HAP-1 (cell line): ENCODE measurements at regions not wholly inside any gene's neighbourhood (a gene's known extent, or its start where the extent isn't known, plus 50 kb on each side); places are given as distances from the start of the nearest gene placed in this dataset.

ENCODE experiments used
- DNase-seq, 2 experiments: peaks; one replicate each; pipeline ENCODE4 v3.0.0-alpha.2; 2016 to 2020; ENCODE audit warnings: low spot score in 2 of 2
- H3K27me3 ChIP-seq: fragments of 250-450 bp; sonication (Bioruptor Pico); 2 replicates; pipeline ENCODE4 v1.5.1; 2020; ENCODE audit warnings: low read depth, mild to moderate bottlenecking, moderate library complexity
- H3K36me3 ChIP-seq: fragments of 250-450 bp; sonication (Bioruptor Pico); replicated peaks from 2 replicates; pipeline ENCODE4 v1.5.1; 2020; ENCODE audit warnings: mild to moderate bottlenecking
- H3K4me1 ChIP-seq: fragments of 250-450 bp; sonication (Bioruptor Pico); 2 replicates; pipeline ENCODE4 v1.5.1; 2020; ENCODE audit warnings: mild to moderate bottlenecking
- H3K4me3 ChIP-seq: fragments of 250-450 bp; sonication (Bioruptor Pico); 2 replicates; pipeline ENCODE4 v1.5.1; 2020; ENCODE audit warnings: mild to moderate bottlenecking, moderate library complexity
- H3K9me3 ChIP-seq: fragments of 250-450 bp; sonication (Bioruptor Pico); 2 replicates; pipeline ENCODE4 v1.5.1; 2020; ENCODE audit warnings: mild to moderate bottlenecking, moderate library complexity
- in situ Hi-C: fragments of 300-500 bp; cut with MboI; formaldehyde crosslinking; loops from 3 replicates; pipeline ENCODE4 v1.14.3; 2020; ENCODE audit warnings: low sequenced_read_pairs, inconsistent platforms, mixed read lengths

DNA sequence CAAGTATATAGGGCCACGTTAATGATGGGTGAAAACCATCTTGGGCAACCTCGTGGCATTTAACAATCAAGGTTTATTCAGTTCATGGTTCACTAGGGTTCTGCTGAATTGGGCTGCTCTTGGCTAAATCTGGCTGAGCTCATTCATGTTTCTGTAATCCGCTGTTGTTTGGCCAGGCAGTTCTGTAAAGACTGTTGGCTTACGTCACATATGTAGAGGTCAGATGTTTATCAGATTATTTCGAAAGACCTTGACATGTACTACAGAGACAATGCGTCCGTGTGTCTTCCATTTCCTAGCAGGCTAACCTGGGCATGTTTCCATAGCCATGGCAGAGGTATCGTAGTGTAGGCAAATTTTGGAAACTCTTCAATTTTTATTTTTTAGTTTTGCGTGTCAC, 190.0 kb upstream of the ZWINT start:
- no peaks in the 10 kb centered on the region for H3K27me3 ChIP-seq
- no peaks in the 10 kb centered on the region for H3K4me1 ChIP-seq
- H3K36me3 ChIP-seq: no peaks in the 10 kb centered on the region
- no peak overlapping the region for H3K4me3 ChIP-seq
- H3K9me3 ChIP-seq: no peaks in the 10 kb centered on the region
- in situ Hi-C loops: no loop called here
- no peak for DNase-seq

GRCh38 chr10:56547163-56547562, 186.1 kb upstream of the ZWINT start:
- Histone ChIP-seq H3K9me3 (no peaks in the 10 kb centered on the region), H3K4me1 (no peaks in the 10 kb centered on the region), H3K4me3 (no peak overlapping the region), H3K27me3 (no peaks in the 10 kb centered on the region), H3K36me3 (no peaks in the 10 kb centered on the region)
- in situ Hi-C loops: no loop called here
- no peak for DNase-seq

GRCh38 chr10:56537984-56538383, 176.9 kb upstream of the ZWINT start:
- Histone ChIP-seq H3K27me3 (no peaks in the 10 kb centered on the region), H3K4me3 (no peak overlapping the region), H3K9me3 (no peaks in the 10 kb centered on the region), H3K36me3 (no peaks in the 10 kb centered on the region), H3K4me1 (no peaks in the 10 kb centered on the region)
- no peak for DNase-seq
- in situ Hi-C loops: no loop called here

- H3K27me3 ChIP-seq: no peaks in the 10 kb centered on the region
- DNase-seq: no peak
- no peak overlapping the region for H3K4me3 ChIP-seq
- no peaks in the 10 kb centered on the region for H3K9me3 ChIP-seq
- no peaks in the 10 kb centered on the region for H3K36me3 ChIP-seq
- no peaks in the 10 kb centered on the region for H3K4me1 ChIP-seq
- in situ Hi-C loops: no loop called here
Measured at GRCh38 chr10:56522166-56522565, 161.1 kb upstream of the ZWINT start.

DNA sequence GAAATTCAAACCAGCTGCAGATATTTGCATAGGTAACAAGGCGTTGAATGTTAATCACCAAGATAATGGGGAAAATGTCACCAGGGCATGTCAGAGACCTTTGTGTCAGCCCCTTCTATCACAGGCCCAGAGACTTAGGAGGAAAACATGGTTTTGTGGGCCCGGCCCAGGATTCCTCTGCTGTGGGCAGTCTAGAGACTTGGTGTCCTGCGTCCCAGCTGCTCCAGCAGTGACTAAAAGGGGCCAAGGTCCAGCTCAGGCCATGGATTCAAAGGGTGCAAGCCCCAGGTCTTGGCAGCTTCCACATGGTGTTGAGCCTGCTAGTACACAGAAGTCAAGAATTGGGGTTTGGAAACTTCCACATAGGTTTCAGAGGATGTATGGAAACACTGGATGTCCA, 147.5 kb upstream of the ZWINT start:
- Histone ChIP-seq H3K27me3 (no peaks in the 10 kb centered on the region), H3K4me1 (no peaks in the 10 kb centered on the region), H3K9me3 (no peaks in the 10 kb centered on the region), H3K36me3 (no peaks in the 10 kb centered on the region), H3K4me3 (no peak overlapping the region)
- no peak for DNase-seq
- in situ Hi-C loops: no loop called here

DNA sequence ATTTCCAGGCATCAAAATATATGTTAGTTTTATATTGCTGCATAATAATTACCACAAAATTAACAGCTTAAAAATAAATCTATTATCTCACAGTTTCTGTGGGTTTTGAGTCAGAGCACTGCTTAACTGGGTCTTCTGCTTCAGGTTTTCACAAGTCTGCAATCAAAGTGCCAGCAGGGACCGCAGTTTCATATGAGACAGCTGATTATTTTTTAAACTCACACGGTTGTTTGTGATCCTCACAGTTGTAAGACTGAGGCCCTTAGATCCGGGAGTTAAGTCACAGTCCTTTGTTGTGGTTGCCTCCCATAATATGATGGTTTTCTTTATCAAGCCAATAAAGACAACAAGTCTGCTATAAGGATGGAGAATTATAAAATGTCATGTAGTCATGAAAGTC, 146.0 kb upstream of the ZWINT start:
- no peak for DNase-seq
- Histone ChIP-seq H3K4me1 (no peaks in the 10 kb centered on the region), H3K4me3 (no peak overlapping the region), H3K9me3 (no peaks in the 10 kb centered on the region), H3K27me3 (no peaks in the 10 kb centered on the region), H3K36me3 (no peaks in the 10 kb centered on the region)
- in situ Hi-C loops: no loop called here

DNA sequence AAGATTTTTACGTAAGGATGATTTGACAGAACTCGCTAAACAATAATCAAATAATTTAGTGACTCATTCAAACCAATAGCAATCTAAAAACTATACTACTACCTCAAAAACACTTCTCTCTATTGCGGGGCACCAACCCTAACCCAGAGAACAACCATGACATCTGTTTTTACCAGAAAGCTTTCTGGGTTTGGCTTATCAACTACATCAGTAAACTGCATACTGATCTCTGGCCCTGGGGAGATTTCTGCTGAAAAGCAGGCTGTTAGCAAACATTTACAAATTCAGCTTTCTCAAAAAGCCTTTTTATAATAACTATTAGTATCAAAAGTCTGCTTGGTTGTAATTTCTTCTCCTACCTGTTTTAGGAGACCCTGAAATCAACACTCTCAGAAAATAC, 144.5 kb upstream of the ZWINT start:
- no peaks in the 10 kb centered on the region for H3K4me1 ChIP-seq
- H3K4me3 ChIP-seq: no peak overlapping the region
- H3K36me3 ChIP-seq: no peaks in the 10 kb centered on the region
- no peaks in the 10 kb centered on the region for H3K27me3 ChIP-seq
- no peak for DNase-seq
- H3K9me3 ChIP-seq: no peaks in the 10 kb centered on the region
- in situ Hi-C loops: no loop called here

- no peak for DNase-seq
- Histone ChIP-seq H3K36me3 (no peaks in the 10 kb centered on the region), H3K27me3 (no peaks in the 10 kb centered on the region), H3K4me1 (no peaks in the 10 kb centered on the region), H3K4me3 (no peak overlapping the region), H3K9me3 (no peaks in the 10 kb centered on the region)
- in situ Hi-C loops: no loop called here
Measured at GRCh38 chr10:56496186-56496486, 135.1 kb upstream of the ZWINT start.

DNA sequence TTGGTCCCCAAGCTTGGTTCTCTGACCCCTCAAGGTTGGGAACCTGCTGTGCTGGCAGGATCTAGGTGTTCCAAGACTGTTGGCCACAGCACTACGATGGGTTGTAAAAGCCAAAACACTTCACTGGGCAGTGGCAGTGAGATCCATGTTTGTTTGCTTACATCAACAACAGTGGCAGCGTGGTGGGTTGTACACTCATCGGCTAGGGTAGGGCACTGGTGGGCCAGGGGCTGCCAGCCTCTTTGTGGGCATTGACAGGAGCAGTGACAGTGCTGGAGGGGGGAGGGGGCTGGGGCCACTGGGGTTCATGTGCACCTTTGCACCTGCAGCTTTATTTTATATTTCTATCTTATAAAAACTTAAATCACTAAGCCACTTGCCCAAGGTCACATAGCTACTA, 126.7 kb upstream of the ZWINT start:
- in situ Hi-C loops: no loop called here
- DNase-seq: no peak
- Histone ChIP-seq H3K27me3 (no peaks in the 10 kb centered on the region), H3K36me3 (no peaks in the 10 kb centered on the region), H3K9me3 (no peaks in the 10 kb centered on the region), H3K4me1 (no peaks in the 10 kb centered on the region), H3K4me3 (no peak overlapping the region)

DNA sequence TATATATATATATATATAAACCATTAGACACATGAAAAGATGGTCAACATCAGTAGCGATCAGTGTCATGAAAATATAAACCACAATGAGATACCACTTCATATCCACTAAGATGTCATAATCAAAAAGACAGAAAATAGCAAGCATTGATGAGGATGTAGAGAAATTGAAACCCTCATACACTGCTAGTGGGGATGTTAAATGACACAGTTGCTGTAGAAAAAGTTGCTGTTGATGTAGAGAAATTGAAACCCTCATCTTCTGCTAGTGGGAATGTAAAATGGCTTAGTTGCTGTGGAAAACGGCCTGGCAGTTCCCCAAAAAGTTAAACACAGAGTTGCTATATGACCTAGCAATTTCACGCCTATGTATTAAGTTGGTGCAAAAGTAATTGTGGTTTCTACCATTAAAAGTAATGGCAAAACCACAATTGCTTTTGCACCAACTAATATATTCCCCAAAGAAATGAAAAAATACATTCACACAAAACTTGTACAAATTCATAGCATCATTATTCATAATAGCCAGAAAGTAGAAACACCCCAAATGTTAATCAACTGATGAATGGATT, 120.5 kb upstream of the ZWINT start:
- H3K36me3 ChIP-seq: no peaks in the 10 kb centered on the region
- no peaks in the 10 kb centered on the region for H3K27me3 ChIP-seq
- no peak overlapping the region for H3K4me3 ChIP-seq
- no peak for DNase-seq
- no peaks in the 10 kb centered on the region for H3K4me1 ChIP-seq
- no peaks in the 10 kb centered on the region for H3K9me3 ChIP-seq
- in situ Hi-C loops: no loop called here

DNA sequence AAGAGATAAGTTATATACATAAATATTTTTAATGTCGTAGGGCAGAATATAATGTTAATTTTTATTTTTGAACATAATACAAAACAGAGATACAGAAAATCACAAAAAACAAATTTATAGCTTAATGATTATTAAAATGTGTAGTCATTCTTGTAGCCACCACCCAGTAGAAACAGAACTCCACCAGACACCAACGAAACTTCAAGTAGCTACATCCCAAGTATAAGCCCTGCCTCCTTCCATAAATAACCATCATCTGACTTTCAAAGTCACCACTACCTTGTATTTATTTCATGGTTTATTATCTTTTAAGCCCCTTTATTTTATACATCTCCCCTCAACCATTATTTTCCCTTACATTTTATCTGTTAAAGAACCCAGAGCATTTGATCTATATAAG, 111.9 kb upstream of the ZWINT start:
- H3K36me3 ChIP-seq: no peaks in the 10 kb centered on the region
- H3K9me3 ChIP-seq: no peaks in the 10 kb centered on the region
- H3K27me3 ChIP-seq: no peaks in the 10 kb centered on the region
- no peaks in the 10 kb centered on the region for H3K4me1 ChIP-seq
- no peak for DNase-seq
- H3K4me3 ChIP-seq: no peak overlapping the region
- in situ Hi-C loops: no loop called here

- in situ Hi-C loops: no loop called here
- H3K9me3 ChIP-seq: no peaks in the 10 kb centered on the region
- no peaks in the 10 kb centered on the region for H3K4me1 ChIP-seq
- no peak for DNase-seq
- H3K27me3 ChIP-seq: no peaks in the 10 kb centered on the region
- H3K4me3 ChIP-seq: no peak overlapping the region
- H3K36me3 ChIP-seq: no peaks in the 10 kb centered on the region
Measured at GRCh38 chr10:56470701-56471100, 109.6 kb upstream of the ZWINT start.

- DNase-seq: no peak
- Histone ChIP-seq H3K4me3 (no peak overlapping the region), H3K9me3 (no peaks in the 10 kb centered on the region), H3K27me3 (no peaks in the 10 kb centered on the region), H3K4me1 (no peaks in the 10 kb centered on the region), H3K36me3 (no peaks in the 10 kb centered on the region)
- in situ Hi-C loops: no loop called here
Measured at GRCh38 chr10:56469482-56469881, 108.4 kb upstream of the ZWINT start.

- no peak overlapping the region for H3K4me3 ChIP-seq
- no peak for DNase-seq
- in situ Hi-C loops: no loop called here
- no peaks in the 10 kb centered on the region for H3K27me3 ChIP-seq
- H3K4me1 ChIP-seq: no peaks in the 10 kb centered on the region
- H3K9me3 ChIP-seq: no peaks in the 10 kb centered on the region
- no peaks in the 10 kb centered on the region for H3K36me3 ChIP-seq
Measured at GRCh38 chr10:56466005-56466404, 104.9 kb upstream of the ZWINT start.

DNA sequence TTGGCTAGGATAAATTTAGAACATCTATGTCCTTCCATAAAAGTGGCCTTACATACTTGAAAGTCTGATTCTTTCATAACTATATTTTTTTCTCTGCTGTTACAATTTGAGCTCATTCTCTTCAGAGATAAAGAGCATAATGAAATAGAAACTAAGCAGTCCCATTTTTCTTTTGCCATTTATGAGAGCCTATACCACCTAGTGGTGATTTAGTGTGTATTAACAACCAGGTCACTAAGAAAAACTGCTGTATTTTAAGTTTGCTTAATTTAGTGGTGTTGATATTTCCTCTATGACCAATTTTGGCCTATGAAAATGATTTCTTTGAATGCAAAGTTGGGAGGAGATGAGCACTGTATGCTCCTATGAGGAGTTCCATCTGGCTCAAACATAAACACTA, 88.7 kb upstream of the ZWINT start:
- no peaks in the 10 kb centered on the region for H3K36me3 ChIP-seq
- in situ Hi-C loops: no loop called here
- no peaks in the 10 kb centered on the region for H3K9me3 ChIP-seq

More for the DNA sequence above, 88.7 kb upstream of the ZWINT start:
- Histone ChIP-seq H3K4me3 (no peak overlapping the region), H3K27me3 (no peaks in the 10 kb centered on the region), H3K4me1 (no peaks in the 10 kb centered on the region)
- DNase-seq: peak in 1 of 2 experiments; percentile 3
